NOMO-1 (cell line): ENCODE measurements at regions not wholly inside any gene's neighbourhood (a gene's known extent, or its start where the extent isn't known, plus 50 kb on each side); places are given as distances from the start of the nearest gene placed in this dataset.

Experiments
- DNase-seq, 2 experiments: peaks; one replicate each; lab custom pipeline; 2025; ENCODE audit not compliant: unreplicated experiment in 2 of 2; lab: John Stamatoyannopoulos, UW

- no peak for DNase-seq
These were observed 1054.2 kb downstream of the NAALADL2 start for GRCh38 chr3:175913286-175913685.

- DNase-seq: no peak
These were observed 1052.8 kb downstream of the NAALADL2 start for GRCh38 chr3:175911937-175912336.

GRCh38 chr3:175902226-175902625 is 1043.1 kb downstream of the NAALADL2 start:
- DNase-seq: no peak

GRCh38 chr3:175898194-175898593 is 1039.1 kb downstream of the NAALADL2 start:
- DNase-seq: no peak

- DNase-seq: no peak
These were observed 1037.5 kb downstream of the NAALADL2 start for GRCh38 chr3:175896655-175897054.

GRCh38 chr3:175895731-175896130 is 1036.6 kb downstream of the NAALADL2 start:
- DNase-seq: no peak

- no peak for DNase-seq
These were observed 1034.4 kb downstream of the NAALADL2 start for GRCh38 chr3:175893566-175893965.

- DNase-seq: no peak
These were observed 1030.9 kb downstream of the NAALADL2 start for GRCh38 chr3:175890066-175890465.

- no peak for DNase-seq
These were observed 1026.2 kb downstream of the NAALADL2 start for GRCh38 chr3:175885231-175885766.

GRCh38 chr3:175879417-175879816 is 1020.3 kb downstream of the NAALADL2 start:
- DNase-seq: no peak

- no peak for DNase-seq
These were observed 1010.3 kb downstream of the NAALADL2 start for GRCh38 chr3:175869404-175869803.

- DNase-seq: no peak
These were observed 1009.5 kb downstream of the NAALADL2 start for GRCh38 chr3:175868626-175869025.

GRCh38 chr3:175865724-175866123 is 1006.6 kb downstream of the NAALADL2 start:
- no peak for DNase-seq

GRCh38 chr3:175861916-175862315 is 1002.8 kb downstream of the NAALADL2 start:
- DNase-seq: no peak
